Urinary bladder (tissue), 3 donors: ENCODE measurements at regions not wholly inside any gene's neighbourhood (a gene's known extent, or its start where the extent isn't known, plus 50 kb on each side); places are given as distances from the start of the nearest gene placed in this dataset.
"Not testable (repeated sequence)": the region's sequence is repeated elsewhere in the genome, so short reads cannot be mapped to it uniquely, and the experiment has no call there.

Experiments used
- DNase-seq: peaks from one replicate; pipeline ENCODE4 v3.0.0-alpha.2; 2015; ENCODE audit errors: extremely low spot score
- H3K27ac ChIP-seq: one replicate; pipeline ENCODE4 v1.5.1; 2013; ENCODE audit warnings: low read depth, mild to moderate bottlenecking, moderate library complexity
- H3K36me3 ChIP-seq: one replicate; pipeline ENCODE4 v1.6.1; 2013; ENCODE audit warnings: mild to moderate bottlenecking, moderate library complexity; ENCODE audit not compliant: insufficient read depth
- H3K4me1 ChIP-seq: one replicate; pipeline ENCODE4 v1.6.1; 2013; ENCODE audit warnings: mild to moderate bottlenecking, moderate library complexity; ENCODE audit not compliant: insufficient read depth
- H3K4me3 ChIP-seq: one replicate; pipeline ENCODE4 v1.5.1; 2013; ENCODE audit warnings: low read depth, low read length
- WGBS: extraction: QIAGEN DNeasy Blood & Tissue Kit; methylation state at CpG from one replicate; pipeline ENCODE4 v1.1.7; 2013; 5-methylcytosine and 5-hydroxymethylcytosine counted together
- donor health status: healthy with polysubstance abuse.
- donor health status: healthy.

DNA sequence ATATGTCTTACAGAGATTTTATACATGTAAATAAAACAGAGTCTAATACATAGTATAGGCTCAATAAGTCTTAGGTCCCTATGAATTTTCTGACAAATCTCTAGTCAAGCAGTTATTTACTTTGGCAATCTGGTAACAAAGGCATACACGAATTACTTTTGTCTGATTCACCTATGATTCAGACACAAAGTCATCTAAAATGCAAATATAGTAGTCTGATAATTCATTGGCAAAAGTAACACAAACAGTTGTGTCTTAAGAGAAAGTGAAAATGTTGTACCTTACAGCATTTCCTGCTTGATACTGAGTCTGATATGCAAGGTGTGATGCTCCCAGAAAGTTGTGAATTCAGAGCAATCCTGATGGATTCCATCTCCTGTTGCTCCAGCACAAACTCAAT, 209.4 kb upstream of the PRSS1 start:
- no peaks in the 10 kb centered on the region for H3K36me3 ChIP-seq
- no peaks in the 10 kb centered on the region for H3K4me1 ChIP-seq
- H3K27ac ChIP-seq = no peak overlapping the region
- 49% methylated on average over 1 of the region's 1 CpG for WGBS
- no peak overlapping the region for H3K4me3 ChIP-seq
- no peak for DNase-seq

DNA sequence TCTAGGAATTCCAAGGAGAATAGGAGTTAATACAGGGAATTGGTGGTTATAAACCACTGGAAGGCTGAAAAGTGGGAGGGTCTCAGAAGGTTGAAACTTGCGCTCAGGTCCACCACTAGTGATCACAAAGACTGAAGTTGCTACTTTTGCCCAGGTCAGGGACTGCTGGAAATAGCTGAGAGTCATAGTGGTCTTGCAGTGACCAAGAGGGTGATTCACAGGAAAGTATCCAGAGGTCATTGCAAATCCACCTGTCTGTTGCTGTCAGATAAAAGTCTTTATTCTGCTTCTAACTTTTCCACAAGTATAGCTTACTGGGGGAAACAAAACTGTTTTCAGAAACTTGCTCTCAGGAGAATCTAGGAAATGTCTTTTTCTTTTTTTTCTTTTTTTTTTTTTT, 211.5 kb upstream of the PRSS1 start:
- WGBS = 79% methylated on average over 1 of the region's 1 CpG
- Histone ChIP-seq H3K4me1 (no peaks in the 10 kb centered on the region), H3K4me3 (no peak overlapping the region), H3K27ac (no peak overlapping the region), H3K36me3 (no peaks in the 10 kb centered on the region)
- no peak for DNase-seq

DNA sequence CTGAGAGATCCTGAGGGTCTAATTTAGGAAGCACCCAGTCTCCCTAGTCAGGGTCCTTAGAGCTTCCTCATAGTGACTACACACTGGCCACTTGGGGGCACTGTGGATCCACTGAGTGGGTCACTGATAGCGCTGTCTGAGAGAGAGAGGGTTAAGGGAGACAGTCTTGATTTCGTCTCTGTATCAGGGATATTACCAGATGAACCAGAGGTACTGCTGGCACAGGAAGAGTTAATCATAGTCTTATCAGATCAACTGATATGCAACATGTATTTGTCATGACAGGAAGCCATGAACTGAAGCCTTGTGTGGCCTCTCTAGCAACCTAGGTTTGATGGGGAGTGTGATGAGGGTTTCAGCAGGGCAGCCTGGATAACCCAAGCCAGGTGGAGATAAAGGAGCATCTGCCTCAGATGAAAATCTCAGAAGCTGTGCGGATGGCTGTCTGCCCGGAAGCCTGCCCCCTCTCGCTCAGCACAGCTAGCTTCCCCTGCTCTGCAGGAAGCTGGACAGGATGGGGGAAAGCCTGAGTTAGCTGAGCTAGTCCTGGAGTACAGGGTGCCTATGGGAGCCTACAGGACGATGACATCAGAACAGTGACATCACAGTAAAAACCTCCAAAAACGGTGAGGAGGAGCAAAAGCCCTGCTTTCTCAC, 214.0 kb upstream of the PRSS1 start:
- Histone ChIP-seq H3K4me1 (no peaks in the 10 kb centered on the region), H3K27ac (no peak overlapping the region), H3K36me3 (no peaks in the 10 kb centered on the region), H3K4me3 (no peak overlapping the region)
- DNase-seq = no peak
- 6% methylated on average over 7 of the region's 7 CpGs for WGBS

GRCh38 chr7:142534726-142535122, 214.5 kb upstream of the PRSS1 start:
- H3K27ac ChIP-seq = no peak overlapping the region
- no peaks in the 10 kb centered on the region for H3K36me3 ChIP-seq
- no peaks in the 10 kb centered on the region for H3K4me1 ChIP-seq
- DNase-seq = no peak
- H3K4me3 ChIP-seq = no peak overlapping the region

- 83% methylated on average over 2 of the region's 2 CpGs for WGBS
- DNase-seq = no peak
- Histone ChIP-seq H3K4me3 (no peak overlapping the region), H3K4me1 (no peaks in the 10 kb centered on the region), H3K36me3 (no peaks in the 10 kb centered on the region), H3K27ac (no peak overlapping the region)
Measured at GRCh38 chr7:142533920-142534319, 215.4 kb upstream of the PRSS1 start.

DNA sequence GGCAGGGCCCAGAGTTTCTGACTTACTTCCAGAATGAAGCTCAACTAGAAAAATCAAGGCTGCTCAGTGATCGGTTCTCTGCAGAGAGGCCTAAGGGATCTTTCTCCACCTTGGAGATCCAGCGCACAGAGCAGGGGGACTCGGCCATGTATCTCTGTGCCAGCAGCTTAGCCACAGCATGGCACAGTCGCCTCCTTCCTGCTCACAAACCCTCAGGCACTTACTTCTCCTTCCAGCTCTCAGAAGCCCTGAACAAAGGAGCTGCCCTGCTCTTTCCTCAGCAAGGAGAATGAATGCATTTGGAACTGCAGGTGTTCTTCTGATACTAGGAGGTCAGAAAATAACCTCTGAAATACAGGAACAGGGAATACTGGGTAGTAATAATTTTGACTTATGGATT, 219.7 kb upstream of the PRSS1 start:
- no peaks in the 10 kb centered on the region for H3K4me1 ChIP-seq
- WGBS = 80% methylated on average over 4 of the region's 4 CpGs
- no peak overlapping the region for H3K27ac ChIP-seq
- no peak overlapping the region for H3K4me3 ChIP-seq
- DNase-seq = no peak
- no peaks in the 10 kb centered on the region for H3K36me3 ChIP-seq

- no peaks in the 10 kb centered on the region for H3K4me1 ChIP-seq
- no peak for DNase-seq
Measured at GRCh38 chr7:142528608-142529408, 220.5 kb upstream of the PRSS1 start.

GRCh38 chr7:142523821-142524460, 225.3 kb upstream of the PRSS1 start:
- Histone ChIP-seq H3K4me1 (no peaks in the 10 kb centered on the region), H3K36me3 (no peaks in the 10 kb centered on the region), H3K27ac (no peak overlapping the region), H3K4me3 (no peak overlapping the region)
- no peak for DNase-seq
- 43% methylated on average over 9 of the region's 9 CpGs for WGBS

More at GRCh38 chr7:142528608-142529408, 220.5 kb upstream of the PRSS1 start:
- whole genome bisulfite sequencing = 56% methylated on average over 15 of the region's 15 CpGs
- H3K36me3 ChIP-seq = no peaks in the 10 kb centered on the region
- no peak overlapping the region for H3K4me3 ChIP-seq
- no peak overlapping the region for H3K27ac ChIP-seq

GRCh38 chr7:142522735-142523134, 226.5 kb upstream of the PRSS1 start:
- 90% methylated on average over 1 of the region's 1 CpG for WGBS

DNA sequence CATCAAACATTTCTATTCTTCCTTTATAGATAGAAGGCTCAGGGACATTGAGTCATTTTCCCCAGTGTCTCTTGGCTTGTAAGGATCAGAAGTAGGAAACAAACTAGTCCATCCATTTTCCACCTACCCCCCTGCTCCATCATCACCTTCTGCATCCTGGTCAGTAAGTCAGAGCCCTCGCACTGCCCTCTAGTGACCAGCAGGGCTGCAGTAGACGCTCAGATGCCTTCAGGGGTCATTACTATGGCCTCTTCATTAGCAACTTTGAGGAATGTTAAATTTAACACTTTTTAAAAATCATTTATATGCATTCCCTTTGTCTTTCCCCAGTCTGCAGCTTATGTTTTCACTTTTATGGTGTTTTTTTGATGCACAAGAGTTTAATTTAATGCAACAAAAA, 228.4 kb upstream of the PRSS1 start:
- not testable (repeated sequence) for H3K4me3 ChIP-seq, H3K4me1 ChIP-seq, DNase-seq, H3K27ac ChIP-seq, H3K36me3 ChIP-seq
- WGBS = 50% methylated on average over 2 of the region's 2 CpGs

More at GRCh38 chr7:142522735-142523134, 226.5 kb upstream of the PRSS1 start:
- Histone ChIP-seq H3K36me3 (no peaks in the 10 kb centered on the region), H3K4me3 (no peak overlapping the region), H3K4me1 (no peaks in the 10 kb centered on the region), H3K27ac (no peak overlapping the region)
- no peak for DNase-seq

DNA sequence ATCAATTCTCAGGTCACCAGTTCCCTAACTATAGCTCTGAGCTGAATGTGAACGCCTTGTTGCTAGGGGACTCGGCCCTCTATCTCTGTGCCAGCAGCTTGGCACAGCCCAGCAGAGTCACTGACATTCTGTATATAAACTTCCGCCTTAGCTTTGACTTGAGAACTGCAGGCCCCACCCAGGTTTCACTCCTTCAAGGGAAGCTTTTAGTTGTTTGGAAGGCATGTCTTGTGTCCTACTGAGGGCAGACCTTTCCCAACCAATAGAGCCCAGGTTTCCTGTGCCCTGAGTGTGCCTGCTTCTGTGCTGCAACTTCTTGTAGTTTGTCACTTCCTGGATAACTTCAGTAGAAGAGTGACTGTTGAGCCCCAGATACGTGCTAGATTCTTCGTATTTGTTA, 228.8 kb upstream of the PRSS1 start:
- DNase-seq, H3K4me1 ChIP-seq, H3K27ac ChIP-seq, H3K4me3 ChIP-seq, H3K36me3 ChIP-seq: not testable (repeated sequence)
- whole genome bisulfite sequencing = 54% methylated on average over 5 of the region's 5 CpGs

DNA sequence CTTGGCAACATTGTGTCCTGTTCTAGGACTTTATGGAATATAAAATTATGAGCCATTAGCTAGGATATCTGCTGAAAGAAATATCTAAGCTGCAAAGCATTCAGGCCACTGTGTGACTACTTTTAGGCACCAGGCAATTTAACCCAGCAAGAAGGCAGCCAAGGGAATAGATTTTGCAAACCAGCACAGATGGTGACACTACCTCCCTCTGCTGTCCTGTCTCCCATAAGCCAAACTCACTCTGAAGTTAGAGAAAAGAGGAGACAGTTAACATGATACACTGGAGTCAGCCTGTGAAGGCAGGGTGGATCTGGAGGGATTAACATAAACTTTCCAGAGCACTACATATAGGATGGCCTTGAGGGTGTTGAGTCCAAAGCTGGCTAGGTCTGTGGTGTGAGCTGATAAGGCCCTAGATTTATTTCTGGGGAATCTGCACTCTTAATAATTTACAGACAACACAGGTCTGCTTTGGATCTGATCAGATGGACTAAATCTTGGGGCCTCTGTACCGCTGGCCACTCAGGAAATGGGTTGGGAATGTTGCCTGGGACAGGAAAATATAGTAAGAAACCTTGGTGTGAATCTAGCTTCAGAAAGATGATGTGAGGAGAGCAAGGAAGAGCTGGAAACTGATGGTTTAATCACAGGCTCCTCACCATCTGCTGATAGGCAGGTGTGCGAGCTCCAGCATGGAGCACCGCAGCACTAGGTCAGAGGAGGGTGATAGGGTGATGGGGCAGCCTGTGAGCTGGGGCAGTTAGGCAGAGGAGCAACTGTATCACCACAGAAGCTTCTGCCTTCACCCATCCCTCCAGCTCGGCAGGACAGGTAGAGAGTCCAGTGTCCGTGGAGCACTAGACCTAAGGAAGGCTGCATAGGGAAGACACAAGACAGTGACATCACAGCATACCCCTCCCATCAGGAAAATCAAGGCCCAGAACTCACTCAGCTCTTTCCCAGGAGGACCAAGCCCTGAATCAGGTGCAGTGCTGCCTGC, 229.9 kb upstream of the PRSS1 start:
- no peak for DNase-seq
- Histone ChIP-seq H3K36me3 (no peaks in the 10 kb centered on the region), H3K4me3 (no peak overlapping the region), H3K4me1 (no peaks in the 10 kb centered on the region), H3K27ac (peak overlapping the region; percentile 14)
- WGBS = 70% methylated on average over 5 of the region's 5 CpGs

DNA sequence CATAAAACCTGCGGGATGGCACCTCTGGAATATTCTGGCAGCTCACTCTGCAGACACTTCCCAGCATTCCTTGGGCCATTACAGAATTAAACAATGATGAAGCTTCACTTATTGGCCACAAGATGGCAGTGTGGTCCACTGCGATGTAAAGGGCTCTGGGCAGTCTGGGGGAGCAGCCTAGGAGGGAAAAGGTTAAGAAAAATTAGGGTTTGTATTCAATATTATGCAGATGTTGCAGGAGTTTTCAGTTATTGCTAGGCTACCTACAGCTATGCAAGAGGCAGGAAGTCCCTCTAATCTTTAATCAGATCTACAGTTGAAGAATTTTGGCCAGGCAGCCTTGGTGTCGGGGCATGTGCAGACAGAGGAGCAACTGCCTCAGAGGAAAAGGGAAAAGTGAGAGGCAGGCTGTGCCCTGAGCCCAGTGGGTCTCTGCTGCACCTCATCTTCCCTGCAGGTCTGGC, 233.2 kb upstream of the PRSS1 start:
- H3K27ac ChIP-seq = no peak overlapping the region
- H3K4me3 ChIP-seq = no peak overlapping the region
- WGBS = 19% methylated on average over 3 of the region's 3 CpGs
- no peaks in the 10 kb centered on the region for H3K4me1 ChIP-seq
- no peaks in the 10 kb centered on the region for H3K36me3 ChIP-seq
- DNase-seq = no peak
